GM19455 (cell line): ENCODE measurements at regions not wholly inside any gene's neighbourhood (a gene's known extent, or its start where the extent isn't known, plus 50 kb on each side); places are given as distances from the start of the nearest gene placed in this dataset.
"Not testable (repeated sequence)": the region's sequence is repeated elsewhere in the genome, so short reads cannot be mapped to it uniquely, and the experiment has no call there.

Source experiments
- ATAC-seq: cut with Tn5 transposase; IDR thresholded peaks from one replicate; pipeline ENCODE4 v1.9.1; 2021; ENCODE audit not compliant: unreplicated experiment

GRCh38 chr12:75710361-75711069 is 199.1 kb upstream of the KRR1 start:
- ATAC-seq: no peak

- no peak for ATAC-seq
These were observed 198.1 kb upstream of the KRR1 start for GRCh38 chr12:75709503-75709902.

- no peak for ATAC-seq
These were observed 197.4 kb upstream of the KRR1 start for GRCh38 chr12:75708802-75709201.

- ATAC-seq: no peak
These were observed 196.6 kb upstream of the KRR1 start for GRCh38 chr12:75707983-75708382.

GRCh38 chr12:75706786-75707605 is 195.6 kb upstream of the KRR1 start:
- ATAC-seq: no peak

GRCh38 chr12:75705749-75706711 is 194.6 kb upstream of the KRR1 start:
- ATAC-seq: no peak

- no peak for ATAC-seq
These were observed 193.3 kb upstream of the KRR1 start for GRCh38 chr12:75704664-75705063.

- ATAC-seq: no peak
These were observed 192.8 kb upstream of the KRR1 start for GRCh38 chr12:75704208-75704607.

GRCh38 chr12:75703131-75703530 is 191.7 kb upstream of the KRR1 start:
- ATAC-seq: no peak

GRCh38 chr12:75702477-75703093 is 191.2 kb upstream of the KRR1 start:
- ATAC-seq: no peak

- no peak for ATAC-seq
These were observed 190.4 kb upstream of the KRR1 start for GRCh38 chr12:75701859-75702258.

GRCh38 chr12:75699728-75700496 is 188.5 kb upstream of the KRR1 start:
- ATAC-seq: no peak

- no peak for ATAC-seq
These were observed 187.8 kb upstream of the KRR1 start for GRCh38 chr12:75699251-75699650.

- no peak for ATAC-seq
These were observed 186.6 kb upstream of the KRR1 start for GRCh38 chr12:75698052-75698451.

GRCh38 chr12:75695926-75696325 is 184.5 kb upstream of the KRR1 start:
- no peak for ATAC-seq

- ATAC-seq: no peak
These were observed 183.3 kb upstream of the KRR1 start for GRCh38 chr12:75694534-75695268.

- no peak for ATAC-seq
These were observed 181.5 kb upstream of the KRR1 start for GRCh38 chr12:75692876-75693275.

- no peak for ATAC-seq
These were observed 179.0 kb upstream of the KRR1 start for GRCh38 chr12:75690296-75690955.

- ATAC-seq: not testable (repeated sequence)
These were observed 174.8 kb upstream of the KRR1 start for GRCh38 chr12:75686233-75686632.
